Endothelial cell (in vitro differentiated cells): ENCODE measurements at regions not wholly inside any gene's neighbourhood (a gene's known extent, or its start where the extent isn't known, plus 50 kb on each side); places are given as distances from the start of the nearest gene placed in this dataset.

Source experiments
- DNase-seq: peaks from one replicate; pipeline ENCODE4 v3.0.0; 2021; ENCODE audit warnings: low spot score
- H3K27ac Mint-ChIP-seq: one replicate; pipeline ENCODE4 v1.8.0; 2021; ENCODE audit warnings: mixed read lengths, inconsistent platforms; ENCODE audit not compliant: unreplicated experiment
- H3K27me3 Mint-ChIP-seq: one replicate; pipeline ENCODE4 v1.8.0; 2021; ENCODE audit warnings: mild to moderate bottlenecking, moderate library complexity, mixed read lengths, inconsistent platforms; ENCODE audit not compliant: unreplicated experiment
- H3K36me3 Mint-ChIP-seq: one replicate; pipeline ENCODE4 v1.8.0; 2021; ENCODE audit warnings: mild to moderate bottlenecking, low read depth, mixed read lengths, inconsistent platforms; ENCODE audit not compliant: unreplicated experiment
- H3K4me1 Mint-ChIP-seq: one replicate; pipeline ENCODE4 v1.8.0; 2021; ENCODE audit warnings: mild to moderate bottlenecking, mixed read lengths, inconsistent platforms; ENCODE audit not compliant: unreplicated experiment
- H3K4me3 Mint-ChIP-seq: one replicate; pipeline ENCODE4 v1.8.0; 2021; ENCODE audit warnings: mild to moderate bottlenecking, mixed read lengths, inconsistent platforms; ENCODE audit not compliant: unreplicated experiment
- H3K9me3 Mint-ChIP-seq: one replicate; pipeline ENCODE4 v1.8.0; 2021; ENCODE audit warnings: mixed read lengths, inconsistent platforms; ENCODE audit not compliant: unreplicated experiment
- CTCF ChIP-seq: fragments of 200-600 bp; sonication (generic); IDR thresholded peaks from one replicate; pipeline ENCODE4 v1.5.0; 2021; ENCODE audit warnings: antibody characterized with exemption; ENCODE audit not compliant: unreplicated experiment

GRCh38 chr4:96646146-96646545 is 806.3 kb downstream of the PDHA2 start:
- H3K9me3 Mint-ChIP-seq: no peaks in the 10 kb centered on the region

GRCh38 chr4:96649536-96649935 is 809.6 kb downstream of the PDHA2 start:
- Mint-ChIP-seq H3K27ac (no peak overlapping the region), H3K36me3 (no peaks in the 10 kb centered on the region), H3K4me1 (no peaks in the 10 kb centered on the region), H3K9me3 (no peaks in the 10 kb centered on the region), H3K4me3 (no peak overlapping the region), H3K27me3 (no peaks in the 10 kb centered on the region)
- DNase-seq: no peak
- TF ChIP-seq CTCF: no peak

More at GRCh38 chr4:96646146-96646545, 806.3 kb downstream of the PDHA2 start:
- Mint-ChIP-seq H3K36me3 (no peaks in the 10 kb centered on the region), H3K27ac (no peak overlapping the region), H3K4me3 (no peak overlapping the region), H3K27me3 (no peaks in the 10 kb centered on the region), H3K4me1 (no peaks in the 10 kb centered on the region)
- TF ChIP-seq CTCF: no peak
- DNase-seq: no peak

GRCh38 chr4:96652158-96652557 is 812.3 kb downstream of the PDHA2 start:
- no peak for DNase-seq
- H3K9me3 Mint-ChIP-seq: no peaks in the 10 kb centered on the region
- H3K36me3 Mint-ChIP-seq: no peaks in the 10 kb centered on the region

GRCh38 chr4:96652821-96653220 is 812.9 kb downstream of the PDHA2 start:
- no peaks in the 10 kb centered on the region for H3K4me1 Mint-ChIP-seq
- no peaks in the 10 kb centered on the region for H3K27me3 Mint-ChIP-seq
- no peak overlapping the region for H3K4me3 Mint-ChIP-seq
- no peak for DNase-seq
- no peak overlapping the region for H3K27ac Mint-ChIP-seq
- H3K9me3 Mint-ChIP-seq: no peaks in the 10 kb centered on the region
- H3K36me3 Mint-ChIP-seq: no peaks in the 10 kb centered on the region
- no peak for TF ChIP-seq CTCF

More at GRCh38 chr4:96652158-96652557, 812.3 kb downstream of the PDHA2 start:
- Mint-ChIP-seq H3K27ac (no peak overlapping the region), H3K27me3 (no peaks in the 10 kb centered on the region), H3K4me1 (no peaks in the 10 kb centered on the region), H3K4me3 (no peak overlapping the region)
- TF ChIP-seq CTCF: no peak

- H3K27ac Mint-ChIP-seq: no peak overlapping the region
- no peak for DNase-seq
- no peaks in the 10 kb centered on the region for H3K36me3 Mint-ChIP-seq
- H3K9me3 Mint-ChIP-seq: no peaks in the 10 kb centered on the region
- no peaks in the 10 kb centered on the region for H3K27me3 Mint-ChIP-seq
- no peak for TF ChIP-seq CTCF
- no peak overlapping the region for H3K4me3 Mint-ChIP-seq
- H3K4me1 Mint-ChIP-seq: no peaks in the 10 kb centered on the region
Observed at GRCh38 chr4:96654045-96654444, 814.2 kb downstream of the PDHA2 start.
